ENCODE measurements at regions not wholly inside any gene's neighbourhood (a gene's known extent, or its start where the extent isn't known, plus 50 kb on each side); places are given as distances from the start of the nearest gene placed in this dataset.

- no TSS peak for BruUV-seq (replicated peaks)
Measured at GRCh38 chr20:52665441-52665840, 306.7 kb upstream of the TSHZ2 start.

GRCh38 chr20:52655395-52655794 lies 316.8 kb upstream of the TSHZ2 start:
- H2AFZ ChIP-seq (ENCODE audit: low read length), result no peak overlapping the region
- no TSS peak for BruUV-seq (replicated peaks)
- ChIA-PET CTCF (ENCODE audit: unreplicated experiment) (no interaction called here), POLR2A (interaction anchor here (0.6 kb wide), 1 partner anchor 67 kb away, joined by 5 read pairs; no protein-coding TSS in a partner anchor)
- no peaks in the 10 kb centered on the region for H3K4me1 ChIP-seq (ENCODE audit: insufficient read depth, low read length, poor library complexity, severe bottlenecking)
- no peaks in the 10 kb centered on the region for H3K9me2 ChIP-seq (ENCODE audit: insufficient read depth, low read length)
- no peak for DNase-seq (ENCODE audit: low spot score)
- H4K20me1 ChIP-seq (ENCODE audit: insufficient read depth, low read length), result no peaks in the 10 kb centered on the region
- no peaks in the 10 kb centered on the region for H3K9me3 ChIP-seq (ENCODE audit: low read length)
- TF ChIP-seq CTCF (conservative IDR thresholded peaks at IDR 0.05; ENCODE audit: low read length) (no peak), EZH2phosphoT487 (IDR thresholded peaks at IDR 0.05; ENCODE audit: borderline replicate concordance, low read depth, low read length) (no peak)
- no peak overlapping the region for H3K4me3 ChIP-seq (ENCODE audit: low read depth, low read length, poor library complexity, severe bottlenecking)
- H3K4me2 ChIP-seq (ENCODE audit: low read length), result no peak overlapping the region
- H3K79me2 ChIP-seq (ENCODE audit: insufficient read depth, low read depth, low read length), result no peaks in the 10 kb centered on the region
- no peaks in the 10 kb centered on the region for H3K36me3 ChIP-seq (ENCODE audit: insufficient read depth, low read length)
- H3K27ac ChIP-seq (ENCODE audit: low read depth, low read length, poor library complexity, severe bottlenecking), result no peak overlapping the region
- intact Hi-C loops (cut with micrococcal nuclease; ENCODE audit: unreplicated experiment), result no loop called here

More at GRCh38 chr20:52665441-52665840, 306.7 kb upstream of the TSHZ2 start:
- no peaks in the 10 kb centered on the region for H3K36me3 ChIP-seq (ENCODE audit: insufficient read depth, low read length)
- intact Hi-C loops (cut with micrococcal nuclease; ENCODE audit: unreplicated experiment), result no loop called here
- no peaks in the 10 kb centered on the region for H3K4me1 ChIP-seq (ENCODE audit: insufficient read depth, low read length, poor library complexity, severe bottlenecking)
- H2AFZ ChIP-seq (ENCODE audit: low read length), result no peak overlapping the region; the same call in 1 of the 2 replicates
- H4K20me1 ChIP-seq (ENCODE audit: insufficient read depth, low read length), result no peaks in the 10 kb centered on the region
- DNase-seq (ENCODE audit: low spot score), result no peak
- no peak overlapping the region for H3K4me3 ChIP-seq (ENCODE audit: low read depth, low read length, poor library complexity, severe bottlenecking)
- POLR2A ChIA-PET, result no interaction called here
- H3K9me2 ChIP-seq (ENCODE audit: insufficient read depth, low read length), result no peaks in the 10 kb centered on the region
- H3K4me2 ChIP-seq (ENCODE audit: low read length), result no peak overlapping the region
- no peak overlapping the region for H3K27ac ChIP-seq (ENCODE audit: low read depth, low read length, poor library complexity, severe bottlenecking)
- H3K79me2 ChIP-seq (ENCODE audit: insufficient read depth, low read depth, low read length), result no peaks in the 10 kb centered on the region
- no peaks in the 10 kb centered on the region for H3K9me3 ChIP-seq (ENCODE audit: low read length)
- CTCF ChIA-PET (ENCODE audit: unreplicated experiment), result no interaction called here
- no peak for TF ChIP-seq EZH2phosphoT487 (IDR thresholded peaks at IDR 0.05; ENCODE audit: borderline replicate concordance, low read depth, low read length)
- TF ChIP-seq CTCF (conservative IDR thresholded peaks at IDR 0.05; ENCODE audit: low read length), result no peak

- BruUV-seq (replicated peaks), result no TSS peak
- Histone ChIP-seq H3K9me2 (ENCODE audit: insufficient read depth, low read length) (no peaks in the 10 kb centered on the region), H3K27ac (ENCODE audit: low read depth, low read length, poor library complexity, severe bottlenecking) (no peak overlapping the region), H2AFZ (ENCODE audit: low read length) (no peak overlapping the region), H3K79me2 (ENCODE audit: insufficient read depth, low read depth, low read length) (no peaks in the 10 kb centered on the region), H3K9me3 (ENCODE audit: low read length) (no peaks in the 10 kb centered on the region), H3K36me3 (ENCODE audit: insufficient read depth, low read length) (no peaks in the 10 kb centered on the region), H3K4me1 (ENCODE audit: insufficient read depth, low read length, poor library complexity, severe bottlenecking) (no peaks in the 10 kb centered on the region), H3K4me2 (ENCODE audit: low read length) (no peak overlapping the region), H3K4me3 (ENCODE audit: low read depth, low read length, poor library complexity, severe bottlenecking) (no peak overlapping the region), H4K20me1 (ENCODE audit: insufficient read depth, low read length) (no peaks in the 10 kb centered on the region)
- TF ChIP-seq CTCF (conservative IDR thresholded peaks at IDR 0.05; ENCODE audit: low read length), result no peak
- TF ChIP-seq EZH2phosphoT487 (IDR thresholded peaks at IDR 0.05; ENCODE audit: borderline replicate concordance, low read depth, low read length), result no peak
- CTCF ChIA-PET (ENCODE audit: unreplicated experiment), result no interaction called here
- POLR2A ChIA-PET, result interaction anchor here (0.7 kb wide), 1 partner anchor 41 kb away, joined by 3 read pairs; no protein-coding TSS in a partner anchor
- DNase-seq (ENCODE audit: low spot score), result no peak
- intact Hi-C loops (cut with micrococcal nuclease; ENCODE audit: unreplicated experiment), result no loop called here
Measured at GRCh38 chr20:52654567-52654966, 317.6 kb upstream of the TSHZ2 start.
